ENCODE measurements at regions not wholly inside any gene's neighbourhood (a gene's known extent, or its start where the extent isn't known, plus 50 kb on each side); places are given as distances from the start of the nearest gene placed in this dataset.
"Not testable (repeated sequence)": the region's sequence is repeated elsewhere in the genome, so short reads cannot be mapped to it uniquely, and the experiment has no call there.

DNA sequence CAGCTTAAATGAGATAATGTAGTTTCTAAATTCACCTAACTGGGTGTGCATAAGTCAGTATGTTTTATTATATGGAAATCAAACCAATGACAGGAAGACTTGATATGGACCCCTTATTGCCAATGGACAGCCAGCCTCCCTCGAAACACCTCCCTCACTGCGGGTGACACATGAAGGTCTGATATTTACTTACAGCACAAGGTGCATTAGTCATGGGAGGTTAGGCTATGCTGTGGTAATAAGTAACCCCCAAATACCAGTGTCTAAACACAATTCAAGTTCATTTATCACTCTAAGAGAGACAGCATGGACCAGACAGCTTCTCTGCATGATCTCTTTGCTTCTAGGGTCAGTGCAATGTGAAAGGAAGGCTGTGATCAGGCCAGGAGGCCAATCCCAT lies 126.0 kb upstream of the KCNJ6 start:
- no peak for DNase-seq

- no peak for DNase-seq
These were observed 131.9 kb upstream of the KCNJ6 start for GRCh38 chr21:38048167-38048566.

DNA sequence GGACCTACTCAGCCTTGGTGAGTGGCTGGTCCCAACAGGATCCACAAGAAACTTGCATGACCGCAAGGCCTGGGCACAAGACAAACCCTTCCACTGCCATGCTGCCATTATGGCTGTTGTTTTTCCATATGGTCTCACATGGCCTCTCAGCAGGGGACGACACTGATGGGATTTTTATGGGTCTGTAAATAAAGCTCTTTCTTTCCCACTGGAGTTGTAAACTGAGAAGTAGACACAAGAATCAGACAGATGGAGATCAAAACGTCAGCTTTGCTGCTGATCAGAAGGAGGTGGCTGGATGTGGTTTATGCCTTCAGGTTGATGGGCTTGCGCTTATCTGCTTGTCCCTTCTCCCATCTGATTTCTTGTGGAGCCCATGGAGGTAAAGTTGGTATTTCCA lies 138.1 kb upstream of the KCNJ6 start:
- no peak for DNase-seq

DNA sequence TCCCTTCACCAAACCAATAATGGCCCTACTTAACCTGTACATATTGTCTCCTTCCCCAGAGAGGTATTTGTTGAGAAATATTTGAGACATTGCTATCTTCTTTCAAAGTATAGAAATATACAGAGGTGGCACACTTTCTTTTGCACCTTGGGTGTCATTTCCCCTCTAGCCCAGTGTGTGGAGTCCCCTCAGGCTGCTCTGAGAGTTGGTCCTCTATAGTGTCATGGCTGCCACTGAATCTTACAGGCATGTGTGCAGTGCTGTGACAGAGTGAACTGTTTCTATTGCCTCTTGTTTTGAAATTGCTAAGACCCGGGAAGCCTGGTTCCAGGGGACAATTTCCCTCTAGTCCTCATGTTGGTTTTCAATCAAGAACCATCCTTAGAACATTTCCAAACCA lies 140.2 kb upstream of the KCNJ6 start:
- no peak for DNase-seq

DNA sequence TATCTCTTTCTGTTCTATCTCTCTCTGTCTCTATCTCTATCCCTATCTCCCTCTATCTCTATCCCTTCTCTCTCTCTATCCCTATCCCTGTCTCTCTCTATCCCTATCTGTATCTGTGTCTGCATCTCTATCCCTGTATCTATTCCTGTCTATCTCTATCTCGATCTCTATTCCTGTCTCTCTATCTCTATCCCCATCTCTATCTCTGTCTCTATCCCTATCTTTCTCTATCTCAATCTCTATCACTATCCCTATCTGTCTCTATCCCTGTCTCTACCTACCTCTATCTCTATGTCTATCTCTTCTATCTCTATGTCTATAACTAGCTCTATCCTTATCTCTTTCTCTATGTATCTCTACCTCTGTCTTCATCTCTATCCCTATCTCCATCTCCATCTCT lies 141.4 kb upstream of the KCNJ6 start:
- no peak for DNase-seq

DNA sequence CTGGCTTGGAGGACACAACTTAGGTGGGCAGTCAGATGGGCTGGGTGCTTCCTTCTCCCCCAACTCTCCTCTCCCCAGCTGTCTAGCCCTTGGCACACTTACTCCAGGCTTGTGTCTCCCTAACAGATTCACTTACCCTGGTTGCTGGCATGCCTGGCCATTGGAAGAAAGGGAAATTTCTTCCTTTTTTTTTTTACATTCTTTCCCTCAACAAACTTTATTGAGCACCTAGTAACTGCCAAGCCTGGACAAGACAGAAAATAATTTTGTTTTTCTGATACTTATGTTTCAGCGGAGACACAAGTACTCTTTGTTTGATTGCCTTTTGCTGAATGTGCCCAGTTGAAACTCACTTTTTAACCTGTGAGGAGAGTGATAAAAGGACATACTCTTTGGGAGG lies 144.3 kb upstream of the KCNJ6 start:
- no peak for DNase-seq

- DNase-seq = no peak
These were observed 151.0 kb upstream of the KCNJ6 start for GRCh38 chr21:38067086-38067739.

DNA sequence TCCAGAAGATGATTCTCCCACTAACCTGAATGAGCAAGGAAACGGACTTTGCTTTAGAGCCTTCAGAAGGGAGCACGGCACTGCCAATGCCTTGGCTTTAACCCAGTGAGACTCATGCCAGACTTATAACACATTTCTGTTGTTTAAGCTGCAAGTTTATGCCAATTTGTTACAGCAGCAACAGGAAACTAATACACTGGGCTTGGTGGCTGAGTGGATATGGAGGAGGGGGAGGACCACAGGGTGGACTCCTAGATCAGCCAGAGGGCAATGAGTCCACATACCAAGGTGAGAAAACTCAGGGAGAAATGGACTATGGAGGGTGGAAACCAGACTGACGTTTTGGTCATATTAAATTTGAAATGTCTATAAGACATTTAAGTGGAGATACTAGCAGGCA lies 156.2 kb upstream of the KCNJ6 start:
- no peak for DNase-seq

GRCh38 chr21:38075833-38076587 lies 159.8 kb upstream of the KCNJ6 start:
- DNase-seq = no peak

DNA sequence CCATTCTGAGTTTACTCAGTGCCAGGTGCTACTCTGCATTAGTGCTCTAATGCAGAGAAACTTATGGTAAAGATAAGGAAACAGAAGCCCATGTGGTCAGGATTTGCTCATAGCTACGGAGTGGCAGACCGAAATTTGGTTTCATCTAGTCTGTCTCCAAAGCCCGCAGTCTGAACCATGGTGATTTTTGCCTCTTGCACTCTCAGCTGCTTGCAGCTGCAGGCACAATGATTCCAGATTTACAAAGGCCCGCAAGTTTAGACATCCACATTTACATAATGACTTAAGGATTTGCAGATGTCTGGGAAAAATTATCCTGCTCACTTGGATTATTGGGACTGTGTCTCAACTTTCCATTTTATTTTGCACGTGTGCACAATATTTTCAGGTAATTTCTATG lies 161.3 kb upstream of the KCNJ6 start:
- no peak for DNase-seq

DNA sequence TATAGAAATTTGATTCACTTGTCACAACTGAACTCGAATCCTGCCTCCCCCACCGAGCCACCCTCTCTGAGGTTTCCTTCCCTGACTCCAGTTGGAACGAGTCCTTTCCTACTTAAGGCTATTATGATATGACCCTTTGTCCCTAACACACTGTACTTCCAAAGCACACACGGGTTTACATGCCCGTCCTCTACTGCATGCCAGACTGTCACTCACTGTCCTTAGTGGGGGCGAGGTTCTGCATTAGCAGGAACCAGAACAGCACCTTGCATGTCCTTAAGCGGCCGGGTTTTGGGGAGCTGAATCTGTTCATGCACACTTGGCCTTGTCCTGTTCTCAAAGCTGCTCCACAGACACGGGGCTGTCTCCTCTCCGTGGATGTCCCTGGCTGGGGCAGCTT lies 164.6 kb upstream of the KCNJ6 start:
- no peak for DNase-seq

GRCh38 chr21:38081708-38082107 lies 165.5 kb upstream of the KCNJ6 start:
- DNase-seq = no peak

- DNase-seq = no peak
These were observed 166.8 kb upstream of the KCNJ6 start for GRCh38 chr21:38082936-38083485.

GRCh38 chr21:38083535-38083934 lies 167.3 kb upstream of the KCNJ6 start:
- DNase-seq = no peak

DNA sequence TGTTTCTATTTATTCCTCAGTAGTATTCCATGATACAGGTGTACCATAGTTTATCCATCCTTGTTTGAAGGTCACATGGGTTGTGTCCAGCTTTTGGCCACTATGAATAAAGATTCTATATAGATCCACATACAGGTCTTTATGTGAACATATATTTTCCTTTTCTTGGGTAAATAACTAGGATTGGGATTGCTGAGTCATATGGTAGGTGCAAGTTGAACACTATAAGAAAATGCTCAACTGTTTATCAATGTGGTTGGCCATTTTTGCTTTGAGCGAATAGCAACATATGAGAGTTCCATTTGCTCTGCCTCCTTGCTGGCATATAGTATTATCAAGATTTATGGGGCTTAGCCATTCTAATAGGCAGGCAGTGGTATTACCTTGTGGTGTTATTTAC lies 170.2 kb upstream of the KCNJ15 start:
- DNase-seq = no peak

DNA sequence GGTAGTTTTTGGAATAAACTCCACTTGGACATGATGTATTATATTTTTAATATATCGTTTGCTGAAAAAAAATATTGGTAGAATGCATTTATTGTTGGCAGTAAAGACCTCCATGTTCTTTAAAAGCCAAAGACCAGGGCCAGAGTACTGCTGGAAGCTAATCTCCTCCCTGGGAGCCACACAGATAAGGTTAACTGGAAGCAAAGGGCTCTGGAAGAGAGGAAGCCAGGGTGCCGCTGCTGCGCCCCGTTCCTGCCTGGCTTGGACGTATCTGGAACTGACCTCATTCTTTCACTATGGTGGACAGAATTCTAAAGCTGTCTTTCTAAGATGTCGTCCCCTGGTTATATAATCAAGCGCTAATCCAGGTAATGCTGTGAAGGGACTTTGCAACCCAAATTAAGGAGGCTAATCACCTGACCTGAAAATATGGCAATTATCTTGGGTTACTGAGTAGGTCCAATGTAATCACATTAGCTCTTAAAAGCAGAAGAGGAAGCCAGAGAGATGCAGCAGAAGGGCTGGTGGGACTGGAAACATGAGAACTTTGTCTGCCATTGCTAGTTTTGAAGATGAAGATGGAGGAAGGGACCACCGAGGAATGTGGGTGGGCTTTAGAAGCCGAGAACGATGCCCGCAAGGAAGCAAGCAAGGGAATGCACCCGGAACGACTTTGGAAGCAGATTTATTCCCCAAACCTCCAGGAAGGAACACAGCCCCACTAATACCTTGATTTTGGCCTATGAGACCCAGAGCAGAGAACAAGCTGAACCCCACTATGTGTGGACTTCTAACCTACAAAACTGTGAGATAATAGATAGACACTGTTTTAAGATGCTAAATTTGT lies 167.7 kb upstream of the KCNJ15 start:
- no peak for DNase-seq

GRCh38 chr21:38089763-38090046 lies 167.1 kb upstream of the KCNJ15 start:
- no peak for DNase-seq

DNA sequence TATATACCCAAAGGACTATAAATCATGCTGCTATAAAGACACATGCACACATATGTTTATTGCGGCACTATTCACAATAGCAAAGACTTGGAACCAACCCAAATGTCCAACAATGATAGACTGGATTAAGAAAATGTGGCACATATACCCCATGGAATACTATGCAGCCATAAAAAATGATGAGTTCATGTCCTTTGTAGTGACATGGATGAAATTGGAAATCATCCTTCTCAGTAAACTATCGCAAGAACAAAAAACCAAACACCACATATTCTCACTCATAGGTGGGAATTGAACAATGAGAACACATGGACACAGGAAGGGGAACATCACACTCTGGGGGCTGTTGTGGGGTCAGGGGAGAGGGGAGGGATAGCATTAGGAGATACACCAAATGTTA lies 165.7 kb upstream of the KCNJ15 start:
- not testable (repeated sequence) for DNase-seq

DNA sequence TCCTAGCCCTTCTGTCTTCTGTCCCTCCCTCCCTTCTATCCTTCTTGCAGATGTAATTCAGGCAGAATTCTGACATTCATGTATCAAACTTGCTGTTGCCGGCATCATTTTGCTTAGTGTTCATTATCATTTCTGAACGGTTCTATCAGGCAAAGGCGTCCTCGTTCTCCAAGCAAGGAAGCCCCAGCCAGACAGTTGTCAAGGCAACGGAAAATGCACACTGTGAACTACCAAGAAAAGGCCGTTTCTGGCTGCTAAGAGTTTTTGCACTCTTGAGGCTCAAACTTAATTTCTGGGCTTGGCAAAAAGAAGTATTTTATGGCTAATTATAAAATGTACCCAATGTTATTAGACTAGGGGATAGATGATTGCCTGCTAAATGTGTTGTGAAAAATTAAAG lies 164.7 kb upstream of the KCNJ15 start:
- no peak for DNase-seq

GRCh38 chr21:38095220-38095619 lies 161.6 kb upstream of the KCNJ15 start:
- DNase-seq = no peak

GRCh38 chr21:38097789-38098188 lies 159.0 kb upstream of the KCNJ15 start:
- DNase-seq = no peak

- DNase-seq = no peak
These were observed 144.5 kb upstream of the KCNJ15 start for GRCh38 chr21:38112219-38112789.

GRCh38 chr21:38114717-38115333 lies 142.0 kb upstream of the KCNJ15 start:
- no peak for DNase-seq
